H1 (cell line): ENCODE measurements at regions not wholly inside any gene's neighbourhood (a gene's known extent, or its start where the extent isn't known, plus 50 kb on each side); places are given as distances from the start of the nearest gene placed in this dataset.

Experiments used
- ATF2 ChIP-seq: IDR thresholded peaks from 2 replicates; pipeline ENCODE4 v1.6.1; 2012; ENCODE audit warnings: low read length, inconsistent platforms
- CHD1 ChIP-seq: IDR thresholded peaks from 2 replicates; pipeline ENCODE4 v1.6.1; 2012; ENCODE audit warnings: low read depth, low read length, improper control_type of control experiment
- CTCF ChIP-seq, 3 experiments: IDR thresholded peaks; 1 replicate in 2 of 3; 2 replicates in 1 of 3; pipeline versions ENCODE4 v1.5.1 to v1.6.1; 2011; ENCODE audit warnings: low read length in 3 of 3, mild to moderate bottlenecking in 3 of 3, inconsistent platforms in 2 of 3, low read depth in 1 of 3, moderate library complexity in 1 of 3; ENCODE audit not compliant: insufficient read depth in 1 of 3; ENCODE audit errors: control extremely low read depth in 1 of 3
- E2F6 ChIP-seq: IDR thresholded peaks from 2 replicates; pipeline ENCODE4 v1.6.1; 2012; ENCODE audit warnings: inconsistent platforms
- EZH2 ChIP-seq: fragments of 200-600 bp; sonication (generic); IDR thresholded peaks from 2 replicates; pipeline ENCODE4 v1.7.1; 2012; ENCODE audit warnings: low read depth, mild to moderate bottlenecking, moderate library complexity, low read length, inconsistent platforms; ENCODE audit not compliant: severe bottlenecking
- HDAC6 ChIP-seq: IDR thresholded peaks from one replicate; pipeline ENCODE4 v1.7.1; 2012; ENCODE audit warnings: low read depth, mild to moderate bottlenecking, inconsistent platforms, low read length, moderate library complexity
- POLR2A ChIP-seq, 2 experiments: IDR thresholded peaks; 1 replicate in 1 of 2; 2 replicates in 1 of 2; pipeline ENCODE4 v1.6.1; 2011; ENCODE audit warnings: low read depth in 2 of 2, low read length in 2 of 2, mild to moderate bottlenecking in 2 of 2; ENCODE audit errors: control extremely low read depth in 1 of 2
- POLR2AphosphoS5 ChIP-seq: IDR thresholded peaks from 2 replicates; pipeline ENCODE4 v1.6.1; 2011; ENCODE audit warnings: low read depth, low read length
- POU5F1 ChIP-seq: IDR thresholded peaks from 2 replicates; pipeline ENCODE4 v1.6.1; 2011; ENCODE audit warnings: low read depth, mild to moderate bottlenecking, low read length, moderate library complexity
- RAD21 ChIP-seq, 2 experiments: IDR thresholded peaks in 1 of 2; conservative IDR thresholded peaks in 1 of 2; 2 replicates each; pipeline ENCODE4 v1.6.1; 2011; ENCODE audit warnings: low read depth in 2 of 2, low read length in 2 of 2, improper control_type of control experiment in 1 of 2, inconsistent platforms in 1 of 2, mild to moderate bottlenecking in 1 of 2, moderate library complexity in 1 of 2
- SIN3A ChIP-seq, 2 experiments: IDR thresholded peaks in 1 of 2; conservative IDR thresholded peaks in 1 of 2; 2 replicates each; pipeline ENCODE4 v1.6.1; 2011 to 2012; ENCODE audit warnings: low read length in 2 of 2, improper control_type of control experiment in 1 of 2, low read depth in 1 of 2, mild to moderate bottlenecking in 1 of 2
- TAF1 ChIP-seq: IDR thresholded peaks from 2 replicates; pipeline ENCODE4 v1.6.1; 2011; ENCODE audit warnings: mild to moderate bottlenecking, low read depth, low read length
- TBP ChIP-seq: IDR thresholded peaks from 2 replicates; pipeline ENCODE4 v1.6.1; 2011; ENCODE audit warnings: low read depth, low read length, improper control_type of control experiment
- TF ChIP-seq, protein P1 (sequence below): IDR thresholded peaks from 2 replicates; pipeline ENCODE4 v1.6.1; 2011; ENCODE audit warnings: low read depth, mild to moderate bottlenecking, low read length; ENCODE audit not compliant: insufficient read depth

DNA sequence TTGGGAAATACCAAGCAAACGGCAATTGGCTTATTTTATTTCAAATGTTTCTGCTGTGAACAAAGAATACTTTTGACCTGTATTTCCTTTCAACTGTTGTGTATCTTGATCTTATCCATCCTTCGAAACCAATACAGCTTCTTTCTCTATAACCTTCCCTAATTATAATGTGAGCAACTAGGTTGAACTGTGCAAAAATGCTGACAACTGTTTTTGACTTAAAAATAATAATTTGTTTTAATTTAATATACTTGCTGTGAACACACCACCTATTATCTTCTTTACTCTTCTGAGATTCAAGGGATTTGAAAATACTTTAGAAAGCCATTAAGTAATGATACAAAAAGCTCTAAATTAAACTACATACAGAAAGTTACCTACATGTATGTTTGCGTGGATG lies 682.5 kb upstream of the CCDC179 start:
- TF ChIP-seq POU5F1 = no peak
- no peak for TF ChIP-seq POLR2A (IDR thresholded peaks at IDR 0.05; ENCODE audit: control extremely low read depth in 1 of 2, low read depth in 2 of 2, low read length in 2 of 2)
- no peak for TF ChIP-seq HDAC6
- no peak for TF ChIP-seq CTCF (IDR thresholded peaks at IDR 0.05; ENCODE audit: control extremely low read depth in 1 of 3, insufficient read depth in 1 of 3, low read depth in 1 of 3, low read length in 3 of 3)
- TF ChIP-seq POLR2AphosphoS5 = no peak
- no peak for TF ChIP-seq EZH2
- no peak for TF ChIP-seq SIN3A (conservative IDR thresholded peaks at IDR 0.05 in 1 of 2, IDR thresholded peaks at IDR 0.05 in 1 of 2; ENCODE audit: low read depth in 1 of 2, low read length in 2 of 2)
- no peak for TF ChIP-seq CHD1
- TF ChIP-seq TBP = no peak
- TF ChIP-seq RAD21 (IDR thresholded peaks at IDR 0.05 in 1 of 2, conservative IDR thresholded peaks at IDR 0.05 in 1 of 2; ENCODE audit: low read depth in 2 of 2, low read length in 2 of 2) = no peak
- TF ChIP-seq TAF1 = no peak
- no peak for TF ChIP-seq ATF2
- TF ChIP-seq, protein P1, sequence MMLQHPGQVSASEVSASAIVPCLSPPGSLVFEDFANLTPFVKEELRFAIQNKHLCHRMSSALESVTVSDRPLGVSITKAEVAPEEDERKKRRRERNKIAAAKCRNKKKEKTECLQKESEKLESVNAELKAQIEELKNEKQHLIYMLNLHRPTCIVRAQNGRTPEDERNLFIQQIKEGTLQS = no peak
- no peak for TF ChIP-seq E2F6
